ENCODE measurements at regions not wholly inside any gene's neighbourhood (a gene's known extent, or its start where the extent isn't known, plus 50 kb on each side); places are given as distances from the start of the nearest gene placed in this dataset.

DNA sequence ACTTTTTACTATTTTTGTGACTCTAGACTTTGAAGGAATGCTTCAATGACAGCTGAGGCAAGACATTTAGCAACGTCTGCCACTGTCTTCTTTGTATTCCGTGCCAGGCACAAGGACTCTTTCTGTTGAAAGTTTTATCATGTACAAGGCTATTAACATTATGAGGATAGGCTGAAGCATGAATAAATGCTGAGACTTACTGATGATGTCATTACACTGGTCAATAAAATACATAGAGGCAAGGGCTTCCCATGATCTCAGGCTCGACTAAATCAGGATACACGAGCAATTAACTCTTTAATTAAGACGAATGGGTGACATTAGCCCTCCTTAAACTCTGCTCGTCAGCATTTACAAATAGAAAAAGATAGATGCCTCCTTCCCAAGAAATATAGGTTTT is 1393.3 kb upstream of the WWC1 start:
- no peak for DNase-seq (ENCODE audit: low spot score)
- TF ChIP-seq, protein P1, sequence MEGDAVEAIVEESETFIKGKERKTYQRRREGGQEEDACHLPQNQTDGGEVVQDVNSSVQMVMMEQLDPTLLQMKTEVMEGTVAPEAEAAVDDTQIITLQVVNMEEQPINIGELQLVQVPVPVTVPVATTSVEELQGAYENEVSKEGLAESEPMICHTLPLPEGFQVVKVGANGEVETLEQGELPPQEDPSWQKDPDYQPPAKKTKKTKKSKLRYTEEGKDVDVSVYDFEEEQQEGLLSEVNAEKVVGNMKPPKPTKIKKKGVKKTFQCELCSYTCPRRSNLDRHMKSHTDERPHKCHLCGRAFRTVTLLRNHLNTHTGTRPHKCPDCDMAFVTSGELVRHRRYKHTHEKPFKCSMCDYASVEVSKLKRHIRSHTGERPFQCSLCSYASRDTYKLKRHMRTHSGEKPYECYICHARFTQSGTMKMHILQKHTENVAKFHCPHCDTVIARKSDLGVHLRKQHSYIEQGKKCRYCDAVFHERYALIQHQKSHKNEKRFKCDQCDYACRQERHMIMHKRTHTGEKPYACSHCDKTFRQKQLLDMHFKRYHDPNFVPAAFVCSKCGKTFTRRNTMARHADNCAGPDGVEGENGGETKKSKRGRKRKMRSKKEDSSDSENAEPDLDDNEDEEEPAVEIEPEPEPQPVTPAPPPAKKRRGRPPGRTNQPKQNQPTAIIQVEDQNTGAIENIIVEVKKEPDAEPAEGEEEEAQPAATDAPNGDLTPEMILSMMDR (IDR thresholded peaks at IDR 0.05; ENCODE audit: extremely low read depth, missing control alignments), result no peak

DNA sequence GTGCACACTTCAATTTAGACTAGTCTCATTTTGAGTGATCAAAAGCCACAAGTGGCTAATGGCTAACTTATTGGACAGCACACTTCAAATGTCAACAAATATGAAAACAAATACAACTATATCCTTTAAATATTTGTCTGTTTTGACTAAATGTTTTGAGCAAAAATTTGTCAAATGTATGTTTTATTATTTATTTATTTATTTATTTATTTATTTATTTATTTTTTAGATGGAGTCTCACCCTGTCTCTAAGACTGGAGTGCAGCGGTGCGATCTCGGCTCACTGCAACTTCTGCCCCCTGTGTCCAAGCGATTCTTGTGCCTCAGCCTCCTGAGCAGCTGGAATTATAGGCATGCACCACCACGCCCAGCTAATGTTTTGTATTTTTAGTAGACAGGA is 1392.1 kb upstream of the WWC1 start:
- TF ChIP-seq, protein P1 (IDR thresholded peaks at IDR 0.05; ENCODE audit: extremely low read depth, missing control alignments), result no peak
- no peak for DNase-seq (ENCODE audit: low spot score)

DNA sequence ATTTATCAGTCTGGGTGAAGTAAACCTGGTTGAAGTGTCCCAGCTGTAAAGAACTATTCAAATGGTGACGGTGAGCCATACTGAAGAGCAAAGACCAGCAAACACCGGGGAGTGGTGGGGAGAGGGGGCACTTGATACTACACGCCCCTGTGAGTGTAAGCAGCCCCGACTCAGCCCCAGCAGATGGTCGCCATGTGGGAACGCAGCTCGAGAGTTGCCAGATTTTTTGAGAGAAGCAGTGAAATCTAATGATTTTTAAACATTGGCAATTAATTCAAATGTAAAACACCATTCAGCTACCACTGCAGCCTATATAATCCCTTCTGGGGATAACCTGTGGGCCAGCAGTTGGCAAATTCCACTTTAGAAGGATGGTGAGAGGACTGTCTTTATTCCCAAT is 1386.9 kb upstream of the WWC1 start:
- no peak for DNase-seq (ENCODE audit: low spot score)
- TF ChIP-seq, protein P1 (IDR thresholded peaks at IDR 0.05; ENCODE audit: extremely low read depth, missing control alignments), result no peak

DNA sequence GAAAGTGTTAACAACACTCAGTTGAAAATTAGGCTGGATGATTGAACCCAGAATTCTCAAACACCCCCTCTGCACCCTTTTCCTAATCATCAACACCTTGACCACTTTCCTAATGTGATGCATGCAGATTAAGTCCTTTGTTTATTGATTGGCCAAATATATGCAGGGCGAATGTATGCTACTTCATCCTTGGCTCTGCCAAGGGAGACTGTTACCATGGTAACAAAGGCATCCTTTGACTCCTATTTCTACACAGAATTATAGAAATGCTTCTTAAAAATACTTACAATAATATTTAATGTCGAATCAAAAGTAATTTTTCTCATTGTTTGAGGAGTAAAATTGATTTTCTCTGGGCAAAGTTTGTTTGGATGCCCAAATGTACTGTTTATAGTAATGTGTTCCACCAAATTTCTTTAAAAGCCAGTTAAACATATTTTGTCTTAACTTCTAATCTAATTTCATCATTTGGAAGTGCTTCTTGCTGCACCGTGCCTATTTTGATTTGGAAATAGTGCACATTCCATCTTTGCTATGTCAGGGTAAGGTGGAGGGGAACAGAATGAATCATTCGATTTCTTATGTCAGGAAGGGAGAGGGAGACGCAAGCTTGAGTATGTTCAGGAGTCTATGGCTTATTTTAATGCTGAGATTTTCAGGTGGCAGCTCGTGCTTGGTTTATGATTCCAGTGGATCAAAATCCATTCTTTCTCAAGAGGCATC is 1384.3 kb upstream of the WWC1 start:
- TF ChIP-seq, protein P1 (IDR thresholded peaks at IDR 0.05; ENCODE audit: extremely low read depth, missing control alignments), result no peak
- DNase-seq (ENCODE audit: low spot score), result no peak

DNA sequence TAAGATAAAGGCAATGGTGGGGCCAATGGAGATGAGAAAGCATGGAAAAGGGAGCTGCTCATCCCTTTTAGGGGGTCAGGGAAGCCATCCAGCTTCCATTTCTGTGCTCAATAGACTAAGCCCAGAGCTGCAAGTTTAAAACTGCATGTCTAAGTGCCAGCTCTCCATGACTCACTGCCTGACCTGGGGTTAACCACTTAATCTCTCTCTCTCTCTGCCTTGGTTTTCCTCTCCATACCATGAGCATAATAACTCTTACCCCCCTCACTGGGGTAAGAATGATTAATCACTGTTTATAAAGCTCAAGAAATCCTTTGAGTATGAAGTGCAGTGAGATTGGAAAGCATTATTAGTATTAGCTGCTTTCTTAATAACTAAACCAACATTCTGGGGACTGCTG is 1382.4 kb upstream of the WWC1 start:
- TF ChIP-seq, protein P1 (IDR thresholded peaks at IDR 0.05; ENCODE audit: extremely low read depth, missing control alignments), result no peak
- no peak for DNase-seq (ENCODE audit: low spot score)

DNA sequence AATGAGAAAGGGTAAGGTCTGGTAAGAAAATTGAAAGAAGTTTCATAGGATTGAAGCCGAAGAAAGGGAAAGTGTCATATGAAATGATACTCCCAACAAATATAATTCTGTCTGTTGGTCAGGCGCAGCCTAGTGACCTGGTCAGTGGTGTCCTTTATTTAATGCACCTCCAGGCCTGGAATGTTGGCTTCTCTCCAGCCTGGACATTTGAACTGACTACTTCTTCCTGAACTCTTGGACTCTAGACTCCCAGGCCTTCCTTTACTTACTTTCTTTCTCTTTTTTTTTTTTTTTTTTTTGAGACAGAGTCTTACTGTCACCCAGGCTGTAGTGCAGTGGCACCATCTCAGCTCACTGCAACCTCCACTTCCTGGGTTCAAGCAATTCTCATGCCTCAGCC is 1381.5 kb upstream of the WWC1 start:
- TF ChIP-seq, protein P1 (IDR thresholded peaks at IDR 0.05; ENCODE audit: extremely low read depth, missing control alignments), result no peak
- no peak for DNase-seq (ENCODE audit: low spot score)

DNA sequence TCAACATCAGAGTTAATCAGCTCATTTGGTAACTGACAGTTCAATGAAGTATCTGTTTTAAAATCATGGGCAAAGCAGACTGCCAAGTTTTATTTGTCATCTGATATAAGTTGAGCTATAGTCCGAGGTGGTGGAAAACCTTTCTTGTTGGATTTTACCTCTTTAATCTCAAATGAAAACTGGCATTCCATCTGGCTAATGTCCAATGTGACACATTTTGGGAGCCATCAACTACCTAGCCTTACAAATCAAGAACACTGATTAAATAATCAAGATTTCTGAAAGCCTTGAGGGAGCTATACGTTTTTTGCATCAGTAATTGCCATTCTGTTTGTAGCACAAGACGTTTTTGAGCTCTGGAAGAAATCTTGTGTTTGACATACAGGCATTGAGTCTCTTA is 1380.5 kb upstream of the WWC1 start:
- DNase-seq (ENCODE audit: low spot score), result no peak
- TF ChIP-seq, protein P1 (IDR thresholded peaks at IDR 0.05; ENCODE audit: extremely low read depth, missing control alignments), result no peak
